OCI-LY7 (cell line): ENCODE measurements at regions not wholly inside any gene's neighbourhood (a gene's known extent, or its start where the extent isn't known, plus 50 kb on each side); places are given as distances from the start of the nearest gene placed in this dataset.

Source experiments
- BruUV-seq: library from RNA; stranded (reverse); fragments of 400-500 nt; replicated peaks from 2 replicates; lab custom pipeline; 2021; lab: Mats Ljungman, UMichigan
- CTCF ChIA-PET: fragments of 300-600 bp; sonication (Branson Sonifier 250); formaldehyde crosslinking; loops from one replicate; lab custom pipeline; 2022; ENCODE audit warnings: antibody characterized with exemption; ENCODE audit not compliant: unreplicated experiment; lab: Charles Lee
- POLR2A ChIA-PET: fragments of 300-600 bp; sonication (Branson Sonifier 250); formaldehyde crosslinking; loops from one replicate; lab custom pipeline; 2022; ENCODE audit warnings: antibody characterized with exemption; lab: Charles Lee
- DNase-seq: peaks from one replicate; pipeline ENCODE4 v3.0.0-alpha.2; 2015; ENCODE audit warnings: low spot score
- H2AFZ ChIP-seq: fragments of 200-600 bp; sonication (generic), shearing (Covaris generic); 2 replicates; pipeline ENCODE4 v1.6.1; 2014; ENCODE audit warnings: mild to moderate bottlenecking, antibody characterized with exemption, low read length, moderate library complexity
- H3K27ac ChIP-seq: fragments of 200-600 bp; sonication (generic); 2 replicates; pipeline ENCODE4 v1.5.1; 2014; ENCODE audit warnings: mixed run types, low read depth, mild to moderate bottlenecking, moderate library complexity, low read length, inconsistent platforms; ENCODE audit not compliant: poor library complexity, severe bottlenecking
- H3K36me3 ChIP-seq: fragments of 200-600 bp; sonication (generic); 2 replicates; pipeline ENCODE4 v1.6.1; 2014; ENCODE audit warnings: mild to moderate bottlenecking, antibody characterized with exemption, low read length, moderate library complexity, mixed read lengths; ENCODE audit not compliant: insufficient read depth
- H3K4me1 ChIP-seq: fragments of 200-600 bp; sonication (generic); 2 replicates; pipeline ENCODE4 v1.5.1; 2014; ENCODE audit warnings: mild to moderate bottlenecking, low read length; ENCODE audit not compliant: insufficient read depth, poor library complexity, severe bottlenecking
- H3K4me2 ChIP-seq: fragments of 200-600 bp; sonication (generic); 2 replicates; pipeline ENCODE4 v1.6.1; 2014; ENCODE audit warnings: mild to moderate bottlenecking, low read length
- H3K4me3 ChIP-seq: fragments of 200-600 bp; sonication (generic); 2 replicates; pipeline ENCODE4 v1.5.1; 2014; ENCODE audit warnings: mild to moderate bottlenecking, low read depth, low read length; ENCODE audit not compliant: poor library complexity, severe bottlenecking
- H3K79me2 ChIP-seq: fragments of 200-600 bp; sonication (generic); 2 replicates; pipeline ENCODE4 v1.6.1; 2016; ENCODE audit warnings: low read depth, mild to moderate bottlenecking, low read length, moderate library complexity, mixed read lengths; ENCODE audit not compliant: insufficient read depth
- H3K9me2 ChIP-seq: fragments of 200-600 bp; sonication (generic); 2 replicates; pipeline ENCODE4 v1.6.1; 2016; ENCODE audit warnings: mild to moderate bottlenecking, low read length, mixed read lengths; ENCODE audit not compliant: insufficient read depth
- H3K9me3 ChIP-seq: fragments of 200-600 bp; sonication (generic); 2 replicates; pipeline ENCODE4 v1.6.1; 2014; ENCODE audit warnings: mild to moderate bottlenecking, mixed run types, low read length, mixed read lengths
- H4K20me1 ChIP-seq: fragments of 200-600 bp; sonication (generic); 2 replicates; pipeline ENCODE4 v1.6.1; 2014; ENCODE audit warnings: mild to moderate bottlenecking, antibody characterized with exemption, low read length, moderate library complexity, mixed read lengths; ENCODE audit not compliant: insufficient read depth
- EZH2phosphoT487 ChIP-seq: fragments of 200-600 bp; sonication (generic); IDR thresholded peaks from 2 replicates; pipeline ENCODE4 v1.6.1; 2018; ENCODE audit warnings: low read depth, borderline replicate concordance, mild to moderate bottlenecking, mixed run types, antibody characterized with exemption, low read length, moderate library complexity, mixed read lengths
- intact Hi-C: fragments of 100-400 bp; cut with micrococcal nuclease; formaldehyde crosslinking; loops from one replicate; pipeline ENCODE4 v1.10.0; 2022; ENCODE audit not compliant: unreplicated experiment
- TF ChIP-seq, protein P1 (sequence below): fragments of 200-600 bp; sonication (generic); conservative IDR thresholded peaks from 2 replicates; pipeline ENCODE4 v1.5.1; 2014; ENCODE audit warnings: mild to moderate bottlenecking, antibody characterized with exemption, low read length, moderate library complexity, mixed read lengths

DNA sequence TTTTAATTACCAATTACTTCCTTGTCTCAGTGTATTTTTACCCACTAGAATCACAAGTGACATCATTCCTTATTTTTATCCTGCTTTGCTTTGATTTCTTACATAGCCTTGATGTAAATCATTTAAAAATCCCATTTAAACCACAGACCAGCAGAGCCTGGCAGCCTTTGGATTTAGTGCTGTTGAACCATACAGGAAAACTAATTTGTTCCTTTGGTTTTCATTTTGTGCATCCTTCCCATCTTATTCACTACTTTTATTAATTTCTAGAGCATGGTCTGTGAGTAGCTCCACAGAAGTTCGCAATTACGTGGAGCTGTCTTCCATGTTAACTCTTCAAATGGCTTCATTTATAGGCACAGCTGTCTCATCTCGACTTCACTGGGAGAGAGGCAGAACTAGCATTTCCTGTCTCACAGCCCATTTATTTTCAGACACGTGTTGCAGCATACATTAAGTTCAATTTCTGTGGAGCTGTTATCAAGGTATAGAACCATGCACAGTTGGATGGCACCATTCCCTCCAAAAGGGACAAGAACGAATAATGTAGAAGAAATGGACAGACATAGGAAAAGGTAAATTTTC is 235.3 kb downstream of the MRPL39 start:
- CTCF ChIA-PET, result no interaction called here
- TF ChIP-seq, protein P1, sequence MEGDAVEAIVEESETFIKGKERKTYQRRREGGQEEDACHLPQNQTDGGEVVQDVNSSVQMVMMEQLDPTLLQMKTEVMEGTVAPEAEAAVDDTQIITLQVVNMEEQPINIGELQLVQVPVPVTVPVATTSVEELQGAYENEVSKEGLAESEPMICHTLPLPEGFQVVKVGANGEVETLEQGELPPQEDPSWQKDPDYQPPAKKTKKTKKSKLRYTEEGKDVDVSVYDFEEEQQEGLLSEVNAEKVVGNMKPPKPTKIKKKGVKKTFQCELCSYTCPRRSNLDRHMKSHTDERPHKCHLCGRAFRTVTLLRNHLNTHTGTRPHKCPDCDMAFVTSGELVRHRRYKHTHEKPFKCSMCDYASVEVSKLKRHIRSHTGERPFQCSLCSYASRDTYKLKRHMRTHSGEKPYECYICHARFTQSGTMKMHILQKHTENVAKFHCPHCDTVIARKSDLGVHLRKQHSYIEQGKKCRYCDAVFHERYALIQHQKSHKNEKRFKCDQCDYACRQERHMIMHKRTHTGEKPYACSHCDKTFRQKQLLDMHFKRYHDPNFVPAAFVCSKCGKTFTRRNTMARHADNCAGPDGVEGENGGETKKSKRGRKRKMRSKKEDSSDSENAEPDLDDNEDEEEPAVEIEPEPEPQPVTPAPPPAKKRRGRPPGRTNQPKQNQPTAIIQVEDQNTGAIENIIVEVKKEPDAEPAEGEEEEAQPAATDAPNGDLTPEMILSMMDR, result no peak
- TF ChIP-seq EZH2phosphoT487, result no peak

DNA sequence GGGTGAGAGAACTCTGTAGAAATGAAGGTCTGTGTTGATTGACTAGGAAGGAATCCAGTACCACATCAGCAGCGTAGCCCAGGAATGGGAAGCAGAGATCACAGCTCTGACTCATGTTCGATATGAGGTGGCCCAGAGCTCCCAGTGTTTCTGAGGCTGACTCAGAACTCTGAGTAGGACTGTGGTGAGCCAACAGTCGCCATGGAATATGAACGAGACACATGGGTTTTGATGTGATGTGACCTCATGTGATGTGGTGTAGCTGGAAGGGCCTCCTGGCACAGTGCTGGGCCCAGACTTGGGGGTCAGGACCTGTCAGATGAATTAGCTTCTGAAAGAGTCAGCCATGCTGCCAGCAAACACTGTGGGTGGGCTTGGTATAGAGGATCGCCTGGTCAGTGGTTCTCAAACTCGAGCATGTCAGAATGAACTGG is 237.0 kb downstream of the MRPL39 start:
- Histone ChIP-seq H3K9me2 (no peaks in the 10 kb centered on the region), H3K36me3 (no peaks in the 10 kb centered on the region), H3K4me3 (no peak overlapping the region), H3K9me3 (no peaks in the 10 kb centered on the region), H2AFZ (no peak overlapping the region), H3K4me2 (no peak overlapping the region), H3K4me1 (no peaks in the 10 kb centered on the region), H3K27ac (no peak overlapping the region), H4K20me1 (no peaks in the 10 kb centered on the region), H3K79me2 (no peaks in the 10 kb centered on the region)
- ChIA-PET POLR2A (interaction anchor here (1.2 kb wide), 1 partner anchor 9 kb away, joined by 3 read pairs; no protein-coding TSS in a partner anchor), CTCF (no interaction called here)
- intact Hi-C loops, result no loop called here
- TF ChIP-seq, protein P1, result no peak
- TF ChIP-seq EZH2phosphoT487, result no peak
- no TSS peak for BruUV-seq
- no peak for DNase-seq

More for the DNA sequence above, 235.3 kb downstream of the MRPL39 start:
- Histone ChIP-seq H3K36me3 (no peaks in the 10 kb centered on the region), H3K79me2 (no peaks in the 10 kb centered on the region), H3K9me3 (no peaks in the 10 kb centered on the region), H3K4me3 (no peak overlapping the region), H3K4me2 (no peak overlapping the region), H3K27ac (no peak overlapping the region), H3K9me2 (no peaks in the 10 kb centered on the region), H4K20me1 (no peaks in the 10 kb centered on the region), H3K4me1 (no peaks in the 10 kb centered on the region), H2AFZ (no peak overlapping the region)
- no peak for DNase-seq
- no TSS peak for BruUV-seq
- POLR2A ChIA-PET, result interaction anchor here (0.5 kb wide), 2 partner anchors 228 to 423 kb away, joined by 3 read pairs; no protein-coding TSS in a partner anchor
- intact Hi-C loops, result no loop called here
